HFFc6 (cell line): ENCODE measurements at regions not wholly inside any gene's neighbourhood (a gene's known extent, or its start where the extent isn't known, plus 50 kb on each side); places are given as distances from the start of the nearest gene placed in this dataset.

Source experiments
- DNase-seq: peaks from one replicate; pipeline ENCODE4 v3.0.0-alpha.2; 2018
- H3K27ac Mint-ChIP-seq: 2 replicates; pipeline ENCODE4 v1.8.0; 2020; ENCODE audit warnings: mild to moderate bottlenecking, mixed read lengths
- H3K27me3 Mint-ChIP-seq: 2 replicates; pipeline ENCODE4 v1.8.0; 2021; ENCODE audit warnings: mild to moderate bottlenecking, moderate library complexity, mixed read lengths; ENCODE audit not compliant: insufficient read depth
- H3K36me3 Mint-ChIP-seq: 2 replicates; pipeline ENCODE4 v1.8.0; 2021; ENCODE audit warnings: low read depth, mixed read lengths
- H3K4me1 Mint-ChIP-seq: 2 replicates; pipeline ENCODE4 v1.8.0; 2020; ENCODE audit warnings: low read depth, mixed read lengths
- H3K4me3 Mint-ChIP-seq: 2 replicates; pipeline ENCODE4 v1.8.0; 2020; ENCODE audit warnings: mild to moderate bottlenecking, moderate library complexity, mixed read lengths
- H3K9me3 Mint-ChIP-seq: 2 replicates; pipeline ENCODE4 v1.8.0; 2020; ENCODE audit warnings: mild to moderate bottlenecking, mixed read lengths
- CTCF ChIP-seq: fragments of 200-600 bp; sonication (generic); IDR thresholded peaks from 2 replicates; pipeline ENCODE4 v1.5.0; 2021; ENCODE audit warnings: antibody characterized with exemption, mild to moderate bottlenecking

GRCh38 chr5:54822324-54822687 is 163.1 kb downstream of the ESM1 start:
- Mint-ChIP-seq H3K4me3 (no peak overlapping the region), H3K9me3 (no peaks in the 10 kb centered on the region), H3K27me3 (no peaks in the 10 kb centered on the region; the same call in 1 of the 2 replicates), H3K4me1 (peaks cover 69% of the 10 kb centered on the region), H3K36me3 (peaks cover 5% of the 10 kb centered on the region; the same call in 1 of the 2 replicates), H3K27ac (no peak overlapping the region)
- no peak for TF ChIP-seq CTCF
- no peak for DNase-seq

- H3K27me3 Mint-ChIP-seq, result no peaks in the 10 kb centered on the region; the same call in 1 of the 2 replicates
- TF ChIP-seq CTCF, result no peak
- peaks cover 69% of the 10 kb centered on the region for H3K4me1 Mint-ChIP-seq
- DNase-seq, result no peak
- no peak overlapping the region for H3K27ac Mint-ChIP-seq
- H3K36me3 Mint-ChIP-seq, result no peaks in the 10 kb centered on the region
- H3K4me3 Mint-ChIP-seq, result no peak overlapping the region
- no peaks in the 10 kb centered on the region for H3K9me3 Mint-ChIP-seq
These were observed 163.7 kb downstream of the ESM1 start for GRCh38 chr5:54821445-54822323.

GRCh38 chr5:54820346-54821134 is 164.9 kb downstream of the ESM1 start:
- DNase-seq, result peak; percentile 32
- Mint-ChIP-seq H3K9me3 (no peaks in the 10 kb centered on the region), H3K4me1 (peaks cover 62% of the 10 kb centered on the region), H3K27ac (no peak overlapping the region; the same call in 1 of the 2 replicates), H3K36me3 (no peaks in the 10 kb centered on the region), H3K27me3 (peaks cover 1% of the 10 kb centered on the region; the same call in 1 of the 2 replicates), H3K4me3 (no peak overlapping the region)
- TF ChIP-seq CTCF, result no peak

GRCh38 chr5:54807421-54807820 is 178.0 kb downstream of the ESM1 start:
- TF ChIP-seq CTCF, result no peak
- peak overlapping the region; percentile 48 for H3K27ac Mint-ChIP-seq
- H3K9me3 Mint-ChIP-seq, result peaks cover under 1% of the 10 kb centered on the region; the same call in 1 of the 2 replicates
- peak; percentile 63 for DNase-seq
- peaks cover 37% of the 10 kb centered on the region for H3K4me1 Mint-ChIP-seq
- no peak overlapping the region for H3K4me3 Mint-ChIP-seq
- H3K27me3 Mint-ChIP-seq, result peaks cover 6% of the 10 kb centered on the region
- H3K36me3 Mint-ChIP-seq, result peaks cover 8% of the 10 kb centered on the region; the same call in 1 of the 2 replicates

GRCh38 chr5:54804521-54804920 is 180.9 kb downstream of the ESM1 start:
- H3K9me3 Mint-ChIP-seq, result no peaks in the 10 kb centered on the region
- no peak for TF ChIP-seq CTCF
- peaks cover 37% of the 10 kb centered on the region for H3K4me1 Mint-ChIP-seq
- no peak overlapping the region for H3K4me3 Mint-ChIP-seq
- DNase-seq, result no peak
- no peak overlapping the region for H3K27ac Mint-ChIP-seq
- peaks cover 7% of the 10 kb centered on the region; the same call in 1 of the 2 replicates for H3K36me3 Mint-ChIP-seq
- H3K27me3 Mint-ChIP-seq, result no peaks in the 10 kb centered on the region; the same call in 1 of the 2 replicates
